ENCODE measurements at regions not wholly inside any gene's neighbourhood (a gene's known extent, or its start where the extent isn't known, plus 50 kb on each side); places are given as distances from the start of the nearest gene placed in this dataset.

GRCh38 chrX:120790552-120790951, 85.1 kb downstream of the CT47B1 start:
- TF ChIP-seq CTCF (IDR thresholded peaks at IDR 0.05) (no peak), HOXB5 (CRISPR knock-in tag; IDR thresholded peaks at IDR 0.05) (no peak), RAD21 (conservative IDR thresholded peaks at IDR 0.05 in 1 of 2, IDR thresholded peaks at IDR 0.05 in 1 of 2) (no peak), POLR2A (IDR thresholded peaks at IDR 0.05; ENCODE audit: low read length) (no peak), TP53 (CRISPR knock-in tag; IDR thresholded peaks at IDR 0.05) (no peak), EP300 (IDR thresholded peaks at IDR 0.05) (no peak), TFCP2L1 (CRISPR knock-in tag; IDR thresholded peaks at IDR 0.05) (no peak), CBX2 (IDR thresholded peaks at IDR 0.05; ENCODE audit: borderline replicate concordance, low read depth) (no peak)

Data from A549 (cell line).